Esophagus squamous epithelium (tissue), 5 donors: ENCODE measurements at regions not wholly inside any gene's neighbourhood (a gene's known extent, or its start where the extent isn't known, plus 50 kb on each side); places are given as distances from the start of the nearest gene placed in this dataset.

Experiments
- DNase-seq: peaks from one replicate; lab custom pipeline; 2025; lab: John Stamatoyannopoulos, UW
- H3K27ac ChIP-seq, 4 donors: fragments of 200-600 bp; sonication (generic); one replicate each; pipeline ENCODE4 v1.5.1; 2016 to 2019; ENCODE audit warnings: mild to moderate bottlenecking in 1 of 4
- H3K27me3 ChIP-seq, 4 donors: fragments of 200-600 bp; sonication (generic); 1 replicate in 3 of 4; 2 replicates in 1 of 4; pipeline versions ENCODE4 v1.5.1 to v1.6.0; 2017 to 2021; ENCODE audit warnings: antibody characterized with exemption in 1 of 4
- H3K36me3 ChIP-seq, 3 donors: fragments of 200-600 bp; sonication (generic); one replicate each; pipeline ENCODE4 v1.5.1; 2016 to 2019
- H3K4me1 ChIP-seq, 3 donors: fragments of 200-600 bp; sonication (generic); one replicate each; pipeline ENCODE4 v1.5.1; 2017 to 2019
- H3K4me3 ChIP-seq, 4 donors: fragments of 200-600 bp; sonication (generic); 1 replicate in 3 of 4; 2 replicates in 1 of 4; pipeline ENCODE4 v1.5.1; 2016 to 2019; ENCODE audit warnings: mild to moderate bottlenecking in 2 of 4, moderate library complexity in 1 of 4
- H3K9me3 ChIP-seq, 3 donors: fragments of 200-600 bp; sonication (generic); one replicate each; pipeline ENCODE4 v1.5.1; 2016 to 2019
- CTCF ChIP-seq, 6 experiments: fragments of 450-650 bp in 4 of 6; fragments of 200-600 bp in 2 of 6; sonication (generic) in 2 of 6; IDR thresholded peaks; one replicate each; pipeline ENCODE4 v1.5.1; 2016 to 2019; ENCODE audit warnings: antibody characterized with exemption in 6 of 6, mild to moderate bottlenecking in 4 of 6, moderate library complexity in 4 of 6
- POLR2A ChIP-seq, 4 donors: fragments of 450-650 bp; IDR thresholded peaks; one replicate each; pipeline ENCODE4 v1.6.1; 2017; ENCODE audit warnings: antibody characterized with exemption in 4 of 4, mild to moderate bottlenecking in 4 of 4, moderate library complexity in 3 of 4
- WGBS, 2 donors: methylation state at CpG; one replicate each; pipeline ENCODE4 v1.1.5; 2018; 5-methylcytosine and 5-hydroxymethylcytosine counted together
- intact Hi-C: fragments of 100-400 bp; cut with DNase I; formaldehyde crosslinking; loops from one replicate; pipeline ENCODE4 v1.15.0; 2022
- donor health status: DM: yes; HTN: yes; CAD: no.

DNA sequence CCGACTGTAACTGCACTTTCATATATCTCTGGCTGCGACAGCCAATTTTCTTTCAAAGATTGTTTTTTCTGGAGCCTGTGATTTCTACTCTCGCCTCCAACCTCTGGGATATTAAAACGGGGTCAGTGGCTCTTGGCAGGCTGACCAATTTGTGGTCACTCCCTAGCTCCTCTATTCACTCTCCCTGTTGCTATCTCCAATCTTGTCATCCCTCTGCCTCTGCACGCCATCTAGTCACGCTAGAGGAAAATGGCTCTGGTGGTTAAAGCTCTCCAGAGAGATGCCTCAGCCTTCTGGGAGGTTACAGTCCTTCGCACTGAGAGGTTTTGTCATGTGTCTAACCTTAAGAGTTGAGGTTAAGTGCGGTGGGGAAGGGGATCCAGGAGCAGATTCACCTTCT lies 59.8 kb upstream of the CISTR start:
- WGBS, 2 donors: 63 to 64% methylated on average over 8 of the region's 8 CpGs
- Histone ChIP-seq H3K9me3 (no peaks in the 10 kb centered on the region), H3K4me1 (no peaks in the 10 kb centered on the region), H3K36me3 (no peaks in the 10 kb centered on the region), H3K27me3 (peaks cover 0 to 91% (median 0%) of the 10 kb centered on the region in 4 donors), H3K27ac (no peak overlapping the region), H3K4me3 (no peak overlapping the region)
- TF ChIP-seq CTCF (IDR thresholded peaks at IDR 0.05) (no peak), POLR2A (IDR thresholded peaks at IDR 0.05) (no peak)
- DNase-seq: no peak
- intact Hi-C loops: no loop called here

- 47 to 48% methylated on average over 4 of the region's 4 CpGs for WGBS, 2 donors
- Histone ChIP-seq H3K9me3 (no peaks in the 10 kb centered on the region), H3K27me3 (peaks cover 0 to 91% (median 0%) of the 10 kb centered on the region in 4 donors), H3K27ac (no peak overlapping the region), H3K4me1 (no peaks in the 10 kb centered on the region), H3K36me3 (no peaks in the 10 kb centered on the region), H3K4me3 (no peak overlapping the region)
- no peak for DNase-seq
- TF ChIP-seq POLR2A (IDR thresholded peaks at IDR 0.05) (no peak), CTCF (IDR thresholded peaks at IDR 0.05) (no peak)
- intact Hi-C loops: no loop called here
These were observed 64.7 kb upstream of the CISTR start for GRCh38 chr12:53816360-53817020.

GRCh38 chr12:53817021-53817389 lies 65.2 kb upstream of the CISTR start:
- no peak for DNase-seq
- TF ChIP-seq CTCF (IDR thresholded peaks at IDR 0.05) (no peak), POLR2A (IDR thresholded peaks at IDR 0.05) (no peak)
- intact Hi-C loops: no loop called here
- Histone ChIP-seq H3K4me3 (no peak overlapping the region), H3K27me3 (peaks cover 0 to 87% (median 0%) of the 10 kb centered on the region in 4 donors), H3K9me3 (no peaks in the 10 kb centered on the region), H3K4me1 (no peaks in the 10 kb centered on the region), H3K36me3 (no peaks in the 10 kb centered on the region), H3K27ac (no peak overlapping the region)

GRCh38 chr12:53820514-53821306 lies 68.9 kb upstream of the CISTR start:
- no peaks in the 10 kb centered on the region for H3K4me1 ChIP-seq
- no peak overlapping the region for H3K4me3 ChIP-seq
- no peak overlapping the region for H3K27ac ChIP-seq
- H3K27me3 ChIP-seq: peaks cover 0 to 86% (median 0%) of the 10 kb centered on the region in 4 donors
- H3K9me3 ChIP-seq: no peaks in the 10 kb centered on the region
- TF ChIP-seq CTCF (IDR thresholded peaks at IDR 0.05) (no peak), POLR2A (IDR thresholded peaks at IDR 0.05) (no peak)
- no peak for DNase-seq
- whole genome bisulfite sequencing, 2 donors: 58 to 73% methylated on average over 2 to 3 of the region's 3 CpGs
- intact Hi-C loops: no loop called here
- no peaks in the 10 kb centered on the region for H3K36me3 ChIP-seq

DNA sequence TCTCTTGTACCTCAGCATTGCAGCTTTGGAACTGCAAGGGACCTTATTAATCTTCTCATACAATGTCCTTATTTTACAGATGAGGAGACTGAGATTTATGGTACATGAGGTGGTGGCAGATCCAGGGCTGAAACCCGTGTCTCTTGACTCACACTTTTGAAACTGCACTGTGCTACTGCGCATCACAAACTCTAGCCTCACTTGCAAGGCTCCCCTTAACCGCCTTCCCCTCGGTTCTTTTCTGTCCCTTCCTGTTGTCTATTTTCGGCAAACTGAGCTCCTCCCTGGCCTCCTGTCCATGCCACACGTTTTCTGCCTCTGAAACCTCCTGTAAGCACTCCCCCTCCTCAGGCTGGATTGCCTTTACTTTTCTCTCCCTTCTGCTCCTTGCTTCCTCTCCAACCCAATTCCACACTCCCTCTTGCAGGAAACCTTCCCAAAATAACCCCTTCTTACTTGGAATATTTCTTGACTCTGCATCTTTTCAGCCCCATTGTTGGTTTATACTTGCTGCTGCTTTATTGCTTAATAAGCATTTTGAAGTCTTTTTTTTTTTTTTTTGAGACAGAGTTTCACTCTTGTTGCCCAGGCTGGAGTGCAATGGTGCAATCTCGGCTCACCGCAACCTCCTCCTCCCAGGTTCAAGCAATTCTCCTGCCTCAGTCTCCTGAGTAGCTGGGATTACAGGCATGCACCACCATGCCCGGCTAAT lies 72.4 kb upstream of the CISTR start:
- no peak for TF ChIP-seq POLR2A (IDR thresholded peaks at IDR 0.05)
- no peak for TF ChIP-seq CTCF (IDR thresholded peaks at IDR 0.05)
- no peak overlapping the region for H3K4me3 ChIP-seq
- no peaks in the 10 kb centered on the region for H3K36me3 ChIP-seq
- intact Hi-C loops: no loop called here
- peaks cover 0 to 51% (median 0%) of the 10 kb centered on the region in 4 donors for H3K27me3 ChIP-seq
- WGBS, 2 donors: 63 to 66% methylated on average over 9 of the region's 9 CpGs
- no peak for DNase-seq
- H3K4me1 ChIP-seq: no peaks in the 10 kb centered on the region
- no peaks in the 10 kb centered on the region for H3K9me3 ChIP-seq
- H3K27ac ChIP-seq: no peak overlapping the region
